Panc1 (cell line): ENCODE measurements at regions not wholly inside any gene's neighbourhood (a gene's known extent, or its start where the extent isn't known, plus 50 kb on each side); places are given as distances from the start of the nearest gene placed in this dataset.

Experiments
- ATAC-seq: fragments of 200-7000 bp; cut with Tn5 transposase; 2 replicates; pipeline ENCODE4 v1.9.1; 2020; ENCODE audit warnings: mild to moderate bottlenecking, moderate library complexity
- BruUV-seq: library from RNA; stranded (reverse); fragments of 400-500 nt; replicated peaks from 2 replicates; lab custom pipeline; 2021; lab: Mats Ljungman, UMichigan
- CTCF ChIA-PET: fragments of 300-600 bp; sonication (Branson Sonifier 250); formaldehyde crosslinking; loops from one replicate; lab custom pipeline; 2022; ENCODE audit warnings: antibody characterized with exemption; lab: Charles Lee
- POLR2A ChIA-PET: fragments of 300-600 bp; sonication (Branson Sonifier 250); formaldehyde crosslinking; loops from one replicate; lab custom pipeline; 2022; ENCODE audit warnings: antibody characterized with exemption; lab: Charles Lee
- DNase-seq: peaks from one replicate; pipeline ENCODE4 v3.0.0-alpha.2; 2010; ENCODE audit warnings: low read depth, low spot score
- H3K27ac ChIP-seq: 2 replicates; pipeline ENCODE4 v1.5.1; 2011; ENCODE audit warnings: mild to moderate bottlenecking, low read length, inconsistent platforms
- H3K27me3 ChIP-seq: fragments of 200-500 bp; sonication (Bioruptor generic); 2 replicates; pipeline ENCODE4 v1.6.0; 2014; ENCODE audit warnings: low read length, inconsistent platforms; ENCODE audit not compliant: control insufficient read depth, insufficient read depth
- H3K36me3 ChIP-seq: fragments of 200-500 bp; sonication (Bioruptor generic); 2 replicates; pipeline ENCODE4 v1.5.1; 2014; ENCODE audit warnings: inconsistent platforms, mild to moderate bottlenecking, low read length, moderate library complexity; ENCODE audit not compliant: control insufficient read depth, insufficient read depth
- H3K4me1 ChIP-seq: 2 replicates; pipeline ENCODE4 v1.5.1; 2011; ENCODE audit warnings: inconsistent platforms, mild to moderate bottlenecking, low read length, moderate library complexity; ENCODE audit not compliant: control insufficient read depth, insufficient read depth
- H3K4me3 ChIP-seq, 2 experiments: 2 replicates each; pipeline ENCODE4 v1.5.1; 2011 to 2012; ENCODE audit warnings: low read depth in 2 of 2, low read length in 2 of 2, mild to moderate bottlenecking in 2 of 2, inconsistent platforms in 1 of 2, moderate library complexity in 1 of 2
- H3K9me3 ChIP-seq: fragments of 200-500 bp; sonication (Bioruptor generic); 2 replicates; pipeline ENCODE4 v1.5.1; 2014; ENCODE audit warnings: low read depth, mild to moderate bottlenecking, inconsistent platforms, low read length, moderate library complexity; ENCODE audit not compliant: control insufficient read depth, insufficient read depth
- CTCF ChIP-seq: fragments of 450-650 bp; IDR thresholded peaks from 2 replicates; pipeline ENCODE4 v1.5.1; 2017; ENCODE audit warnings: mild to moderate bottlenecking
- POLR2AphosphoS5 ChIP-seq: IDR thresholded peaks from 2 replicates; pipeline ENCODE4 v1.6.1; 2012; ENCODE audit warnings: mild to moderate bottlenecking, low read depth, low read length, moderate library complexity
- REST ChIP-seq, 2 experiments: IDR thresholded peaks; 2 replicates each; pipeline ENCODE4 v1.6.1; 2011 to 2012; ENCODE audit warnings: low read depth in 2 of 2, control low read depth in 1 of 2, low read length in 1 of 2, mild to moderate bottlenecking in 1 of 2, moderate library complexity in 1 of 2; ENCODE audit not compliant: insufficient read depth in 1 of 2
- SIN3A ChIP-seq: IDR thresholded peaks from 2 replicates; pipeline ENCODE4 v1.6.1; 2012; ENCODE audit warnings: low read depth, mild to moderate bottlenecking, low read length, moderate library complexity, borderline replicate concordance; ENCODE audit not compliant: insufficient read depth
- TCF7L2 ChIP-seq: IDR thresholded peaks from 2 replicates; pipeline ENCODE4 v1.6.1; 2011; ENCODE audit warnings: mild to moderate bottlenecking, low read depth, low read length, inconsistent platforms
- in situ Hi-C: cut with HindIII; loops from 2 replicates; pipeline ENCODE4 v1.10.0; 2016; ENCODE audit warnings: low sequenced_read_pairs, low pct_unique_long_range_greater_than_20kb
- intact Hi-C: fragments of 100-400 bp; cut with micrococcal nuclease; formaldehyde crosslinking; loops from one replicate; pipeline ENCODE4 v1.10.0; 2022; ENCODE audit not compliant: unreplicated experiment

GRCh38 chr15:88345962-88346361 lies 89.4 kb upstream of the NTRK3 start:
- H3K36me3 ChIP-seq: no peaks in the 10 kb centered on the region
- no peak for TF ChIP-seq POLR2AphosphoS5
- no peak for TF ChIP-seq REST (IDR thresholded peaks at IDR 0.05; ENCODE audit: insufficient read depth in 1 of 2, low read depth in 2 of 2, low read length in 1 of 2)
- no peak for TF ChIP-seq SIN3A
- no peak for TF ChIP-seq TCF7L2
- no peak for TF ChIP-seq CTCF
- H3K27me3 ChIP-seq: peaks cover 6% of the 10 kb centered on the region
- H3K4me3 ChIP-seq: no peak overlapping the region
- ATAC-seq: no peak
- H3K9me3 ChIP-seq: no peaks in the 10 kb centered on the region
- no peaks in the 10 kb centered on the region for H3K4me1 ChIP-seq
- H3K27ac ChIP-seq: no peak overlapping the region
- no peak for DNase-seq
- BruUV-seq: no TSS peak
- ChIA-PET CTCF (no interaction called here), POLR2A (interaction anchor here (0.6 to 0.8 kb wide), 2 partner anchors 110 to 252 kb away, joined by 3 to 4 read pairs; no protein-coding TSS in a partner anchor)
- in situ Hi-C loops (no loop called here), intact Hi-C loops (no loop called here)

- Histone ChIP-seq H3K27ac (no peak overlapping the region), H3K27me3 (peaks cover 6% of the 10 kb centered on the region), H3K4me3 (no peak overlapping the region), H3K4me1 (no peaks in the 10 kb centered on the region), H3K9me3 (no peaks in the 10 kb centered on the region), H3K36me3 (no peaks in the 10 kb centered on the region)
- ATAC-seq (no peak), DNase-seq (no peak)
- POLR2A ChIA-PET: no interaction called here
- intact Hi-C loops: no loop called here
- no TSS peak for BruUV-seq
- no peak for TF ChIP-seq CTCF
- CTCF ChIA-PET: no interaction called here
- in situ Hi-C loops: no loop called here
Measured at GRCh38 chr15:88344786-88345185, 88.2 kb upstream of the NTRK3 start.
